GM21529 (cell line): ENCODE measurements at regions not wholly inside any gene's neighbourhood (a gene's known extent, or its start where the extent isn't known, plus 50 kb on each side); places are given as distances from the start of the nearest gene placed in this dataset.
"Not testable (repeated sequence)": the region's sequence is repeated elsewhere in the genome, so short reads cannot be mapped to it uniquely, and the experiment has no call there.

Experiments
- ATAC-seq: cut with Tn5 transposase; IDR thresholded peaks from one replicate; pipeline ENCODE4 v1.9.1; 2021; ENCODE audit not compliant: unreplicated experiment

- ATAC-seq = no peak
Observed at GRCh38 chr16:9141813-9142212, 50.4 kb downstream of the HAPSTR1 start.

- no peak for ATAC-seq
Observed at GRCh38 chr16:9144106-9144505, 52.7 kb downstream of the HAPSTR1 start.

- no peak for ATAC-seq
Observed at GRCh38 chr16:9148374-9149015, 57.1 kb downstream of the HAPSTR1 start.

GRCh38 chr16:9151074-9151473 is 59.6 kb downstream of the HAPSTR1 start:
- ATAC-seq = no peak

- no peak for ATAC-seq
Observed at GRCh38 chr16:9151597-9151996, 60.2 kb downstream of the HAPSTR1 start.

GRCh38 chr16:9152649-9153501 is 61.4 kb downstream of the HAPSTR1 start:
- ATAC-seq = no peak

GRCh38 chr16:9153502-9153864 is 62.0 kb downstream of the HAPSTR1 start:
- ATAC-seq = no peak

- ATAC-seq = no peak
Observed at GRCh38 chr16:9154567-9155410, 63.3 kb downstream of the HAPSTR1 start.

GRCh38 chr16:9155871-9156270 is 64.4 kb downstream of the HAPSTR1 start:
- no peak for ATAC-seq

- ATAC-seq = no peak
Observed at GRCh38 chr16:9159839-9160550, 68.6 kb downstream of the HAPSTR1 start.

GRCh38 chr16:9160551-9160911 is 69.1 kb downstream of the HAPSTR1 start:
- ATAC-seq = no peak

GRCh38 chr16:9165681-9166080 is 74.2 kb downstream of the HAPSTR1 start:
- no peak for ATAC-seq

GRCh38 chr16:9166326-9166993 is 75.0 kb downstream of the HAPSTR1 start:
- not testable (repeated sequence) for ATAC-seq

- ATAC-seq = no peak
Observed at GRCh38 chr16:9169094-9169493, 77.7 kb downstream of the HAPSTR1 start.

- no peak for ATAC-seq
Observed at GRCh38 chr16:9170470-9170869, 79.0 kb downstream of the HAPSTR1 start.

- ATAC-seq = no peak
Observed at GRCh38 chr16:9176547-9177418, 85.3 kb downstream of the HAPSTR1 start.

- ATAC-seq = no peak
Observed at GRCh38 chr16:9177861-9178260, 86.4 kb downstream of the HAPSTR1 start.

GRCh38 chr16:9183682-9184353 is 92.4 kb downstream of the HAPSTR1 start:
- no peak for ATAC-seq

GRCh38 chr16:9184354-9184690 is 92.9 kb downstream of the HAPSTR1 start:
- ATAC-seq = no peak
